RWPE2 (cell line): ENCODE measurements at regions not wholly inside any gene's neighbourhood (a gene's known extent, or its start where the extent isn't known, plus 50 kb on each side); places are given as distances from the start of the nearest gene placed in this dataset.
A peak's percentile ranks its signal among the peaks of the same experiment; 100 is the strongest.

Source experiments
- ATAC-seq: fragments of 200-7000 bp; cut with Tn5 transposase; 3 replicates; pipeline ENCODE4 v1.9.1; 2021; ENCODE audit warnings: low read depth
- DNase-seq: peaks from one replicate; pipeline ENCODE4 v3.0.0-alpha.2; 2020; ENCODE audit warnings: low spot score
- H3K27ac ChIP-seq: fragments of 450-650 bp; 2 replicates; pipeline ENCODE4 v1.5.1; 2017; ENCODE audit warnings: mild to moderate bottlenecking; ENCODE audit not compliant: poor library complexity, severe bottlenecking
- H3K27me3 ChIP-seq: fragments of 250-450 bp; sonication (Bioruptor Pico); 2 replicates; pipeline ENCODE4 v1.5.1; 2021; ENCODE audit warnings: mild to moderate bottlenecking, moderate library complexity; ENCODE audit not compliant: insufficient read depth, poor library complexity, severe bottlenecking
- H3K36me3 ChIP-seq: fragments of 250-450 bp; sonication (Bioruptor Pico); 2 replicates; pipeline ENCODE4 v1.5.1; 2020; ENCODE audit warnings: low read depth, mild to moderate bottlenecking, moderate library complexity
- H3K4me1 ChIP-seq: fragments of 250-450 bp; sonication (Bioruptor Pico); 2 replicates; pipeline ENCODE4 v1.5.1; 2021; ENCODE audit warnings: mild to moderate bottlenecking, moderate library complexity; ENCODE audit not compliant: insufficient read depth, poor library complexity, severe bottlenecking
- H3K4me3 ChIP-seq: fragments of 250-450 bp; sonication (Bioruptor Pico); 2 replicates; pipeline ENCODE4 v1.5.1; 2021; ENCODE audit warnings: mild to moderate bottlenecking, moderate library complexity; ENCODE audit not compliant: severe bottlenecking
- H3K9me3 ChIP-seq: fragments of 250-450 bp; sonication (Bioruptor Pico); 2 replicates; pipeline ENCODE4 v1.5.1; 2021; ENCODE audit warnings: mild to moderate bottlenecking, moderate library complexity; ENCODE audit not compliant: severe bottlenecking
- CTCF ChIP-seq: fragments of 450-650 bp; IDR thresholded peaks from one replicate; pipeline ENCODE4 v1.5.1; 2017; ENCODE audit warnings: mild to moderate bottlenecking, moderate library complexity; ENCODE audit not compliant: poor library complexity, severe bottlenecking

GRCh38 chr4:74656596-74656995 lies 137.7 kb downstream of the BTC start:
- ATAC-seq = no peak
- H3K4me1 ChIP-seq = peaks cover 43% of the 10 kb centered on the region

GRCh38 chr4:74658116-74658515 lies 136.2 kb downstream of the BTC start:
- Histone ChIP-seq H3K4me3 (no peak overlapping the region), H3K27ac (peak overlapping the region; percentile 92), H3K27me3 (no peaks in the 10 kb centered on the region), H3K4me1 (peaks cover 48% of the 10 kb centered on the region), H3K9me3 (no peaks in the 10 kb centered on the region), H3K36me3 (no peaks in the 10 kb centered on the region)
- DNase-seq (no peak), ATAC-seq (no peak)
- no peak for TF ChIP-seq CTCF

More at GRCh38 chr4:74656596-74656995, 137.7 kb downstream of the BTC start:
- TF ChIP-seq CTCF = no peak
- H3K4me3 ChIP-seq = no peak overlapping the region
- H3K36me3 ChIP-seq = no peaks in the 10 kb centered on the region
- H3K9me3 ChIP-seq = no peaks in the 10 kb centered on the region
- no peaks in the 10 kb centered on the region for H3K27me3 ChIP-seq
- DNase-seq = no peak
- H3K27ac ChIP-seq = no peak overlapping the region

GRCh38 chr4:74659576-74660411 lies 134.5 kb downstream of the BTC start:
- Histone ChIP-seq H3K4me3 (no peak overlapping the region), H3K27ac (peak overlapping the region; percentile 92)
- DNase-seq = no peak

GRCh38 chr4:74660866-74661265 lies 133.5 kb downstream of the BTC start:
- Histone ChIP-seq H3K4me3 (no peak overlapping the region), H3K27ac (peak overlapping the region; percentile 92), H3K27me3 (no peaks in the 10 kb centered on the region), H3K4me1 (peaks cover 45% of the 10 kb centered on the region), H3K9me3 (no peaks in the 10 kb centered on the region), H3K36me3 (no peaks in the 10 kb centered on the region)
- no peak for ATAC-seq
- no peak for TF ChIP-seq CTCF
- DNase-seq = no peak

More at GRCh38 chr4:74659576-74660411, 134.5 kb downstream of the BTC start:
- peak; percentile 87 for ATAC-seq
- Histone ChIP-seq H3K36me3 (no peaks in the 10 kb centered on the region), H3K27me3 (no peaks in the 10 kb centered on the region), H3K9me3 (no peaks in the 10 kb centered on the region), H3K4me1 (peaks cover 36% of the 10 kb centered on the region)
- no peak for TF ChIP-seq CTCF
